CD4-positive, alpha-beta T cell (primary cell): ENCODE measurements at regions not wholly inside any gene's neighbourhood (a gene's known extent, or its start where the extent isn't known, plus 50 kb on each side); places are given as distances from the start of the nearest gene placed in this dataset.

Source experiments
- ATAC-seq: fragments of 200-7000 bp; cut with Tn5 transposase; one replicate; pipeline ENCODE4 v1.10.0; 2022; ENCODE audit warnings: mild to moderate bottlenecking; ENCODE audit not compliant: poor library complexity
- CTCF ChIA-PET: fragments of 350-600 bp; sonication (Branson Sonifier 250); formaldehyde crosslinking; loops from one replicate; lab custom pipeline; 2021; ENCODE audit warnings: antibody characterized with exemption, inconsistent platforms; lab: Charles Lee
- POLR2A ChIA-PET: fragments of 350-600 bp; sonication (Branson Sonifier 250); formaldehyde crosslinking; loops from one replicate; lab custom pipeline; 2021; ENCODE audit warnings: antibody characterized with exemption, inconsistent platforms; lab: Charles Lee
- DNase-seq, 14 experiments: peaks; one replicate each; pipeline ENCODE4 v3.0.0-alpha.2; 2013 to 2020; ENCODE audit warnings: mixed read lengths in 2 of 14
- H3K27ac ChIP-seq, 2 donors: one replicate each; pipeline versions ENCODE4 v1.5.1 to v1.7.0; 2013; ENCODE audit warnings: low read length in 2 of 2, low read depth in 1 of 2, mild to moderate bottlenecking in 1 of 2
- H3K27me3 ChIP-seq, 2 experiments: 1 replicate in 1 of 2; 2 replicates in 1 of 2; pipeline versions ENCODE4 v1.6.1 to v1.7.0; 2013; ENCODE audit warnings: low read length in 2 of 2, control low read depth in 1 of 2, mild to moderate bottlenecking in 1 of 2, moderate library complexity in 1 of 2; ENCODE audit not compliant: insufficient read depth in 2 of 2, control insufficient read depth in 1 of 2
- H3K36me3 ChIP-seq: one replicate; pipeline ENCODE4 v1.6.1; 2013; ENCODE audit warnings: low read length, control low read depth; ENCODE audit not compliant: insufficient read depth
- H3K4me1 ChIP-seq: one replicate; pipeline ENCODE4 v1.6.1; 2013; ENCODE audit warnings: low read length, control low read depth; ENCODE audit not compliant: insufficient read depth
- H3K4me3 ChIP-seq: one replicate; pipeline ENCODE4 v1.5.1; 2013; ENCODE audit warnings: mild to moderate bottlenecking, low read length, moderate library complexity
- H3K9me3 ChIP-seq, 2 experiments: 1 replicate in 1 of 2; 2 replicates in 1 of 2; pipeline versions ENCODE4 v1.6.1 to v1.7.0; 2013; ENCODE audit warnings: low read length in 2 of 2, mild to moderate bottlenecking in 2 of 2, control low read depth in 1 of 2, moderate library complexity in 1 of 2; ENCODE audit not compliant: control insufficient read depth in 1 of 2, insufficient read depth in 1 of 2
- H3K27ac Mint-ChIP-seq: one replicate; pipeline ENCODE4 v1.8.0; 2020; ENCODE audit warnings: mixed read lengths
- H3K27me3 Mint-ChIP-seq: one replicate; pipeline ENCODE4 v1.8.0; 2021; ENCODE audit warnings: mixed read lengths
- H3K36me3 Mint-ChIP-seq: one replicate; pipeline ENCODE4 v1.8.0; 2021; ENCODE audit warnings: low read depth, mixed read lengths
- H3K4me1 Mint-ChIP-seq: one replicate; pipeline ENCODE4 v1.8.0; 2021; ENCODE audit warnings: low read depth, mixed read lengths
- H3K4me3 Mint-ChIP-seq: one replicate; pipeline ENCODE4 v1.8.0; 2020; ENCODE audit warnings: mild to moderate bottlenecking, mixed read lengths
- H3K9me3 Mint-ChIP-seq: one replicate; pipeline ENCODE4 v1.8.0; 2020; ENCODE audit warnings: mixed read lengths
- intact Hi-C, 2 experiments: fragments of 100-400 bp; cut with DNase I in 1 of 2; cut with micrococcal nuclease in 1 of 2; formaldehyde crosslinking; loops; one replicate each; pipeline versions ENCODE4 v1.15.1 to v1.9.0; 2023 to 2025; cut with DNase I, micrococcal nuclease
- TF ChIP-seq, protein P1 (sequence below): fragments of 200-600 bp; IDR thresholded peaks from one replicate; pipeline ENCODE4 v1.8.0; 2022; ENCODE audit warnings: antibody characterized with exemption, mild to moderate bottlenecking

DNA sequence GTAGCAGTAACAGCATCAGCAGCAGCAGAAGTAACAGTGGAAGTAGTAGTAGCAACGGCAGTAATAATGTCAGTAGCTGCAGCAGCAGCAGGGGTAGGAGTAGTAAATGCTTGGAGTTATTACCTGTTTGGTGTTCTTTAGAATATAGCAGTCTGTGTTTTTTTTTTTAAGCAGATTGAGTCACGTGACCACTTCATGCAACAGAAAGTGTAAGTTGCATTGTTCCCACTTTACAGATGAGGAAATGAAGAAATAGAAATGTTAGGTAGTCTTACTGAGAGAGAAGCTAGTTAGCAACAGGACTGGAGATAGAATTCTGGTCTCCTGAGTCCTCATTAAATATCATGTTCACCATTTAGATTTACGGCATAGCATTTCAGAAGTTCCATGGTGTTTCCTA lies 358.2 kb downstream of the HAPSTR1 start:
- no peak overlapping the region for H3K4me3 Mint-ChIP-seq
- DNase-seq (no peak), ATAC-seq (no peak)
- peaks cover 34% of the 10 kb centered on the region for H3K9me3 Mint-ChIP-seq
- no peaks in the 10 kb centered on the region for H3K4me1 Mint-ChIP-seq
- peaks cover 7 to 10% of the 10 kb centered on the region in 2 experiments for H3K9me3 ChIP-seq
- intact Hi-C loops: no loop called here
- no peaks in the 10 kb centered on the region for H3K36me3 Mint-ChIP-seq
- no peaks in the 10 kb centered on the region for H3K36me3 ChIP-seq
- H3K27me3 Mint-ChIP-seq: no peaks in the 10 kb centered on the region
- no peaks in the 10 kb centered on the region for H3K4me1 ChIP-seq
- H3K27ac ChIP-seq: no peak overlapping the region
- ChIA-PET POLR2A (no interaction called here), CTCF (no interaction called here)
- TF ChIP-seq, protein P1, sequence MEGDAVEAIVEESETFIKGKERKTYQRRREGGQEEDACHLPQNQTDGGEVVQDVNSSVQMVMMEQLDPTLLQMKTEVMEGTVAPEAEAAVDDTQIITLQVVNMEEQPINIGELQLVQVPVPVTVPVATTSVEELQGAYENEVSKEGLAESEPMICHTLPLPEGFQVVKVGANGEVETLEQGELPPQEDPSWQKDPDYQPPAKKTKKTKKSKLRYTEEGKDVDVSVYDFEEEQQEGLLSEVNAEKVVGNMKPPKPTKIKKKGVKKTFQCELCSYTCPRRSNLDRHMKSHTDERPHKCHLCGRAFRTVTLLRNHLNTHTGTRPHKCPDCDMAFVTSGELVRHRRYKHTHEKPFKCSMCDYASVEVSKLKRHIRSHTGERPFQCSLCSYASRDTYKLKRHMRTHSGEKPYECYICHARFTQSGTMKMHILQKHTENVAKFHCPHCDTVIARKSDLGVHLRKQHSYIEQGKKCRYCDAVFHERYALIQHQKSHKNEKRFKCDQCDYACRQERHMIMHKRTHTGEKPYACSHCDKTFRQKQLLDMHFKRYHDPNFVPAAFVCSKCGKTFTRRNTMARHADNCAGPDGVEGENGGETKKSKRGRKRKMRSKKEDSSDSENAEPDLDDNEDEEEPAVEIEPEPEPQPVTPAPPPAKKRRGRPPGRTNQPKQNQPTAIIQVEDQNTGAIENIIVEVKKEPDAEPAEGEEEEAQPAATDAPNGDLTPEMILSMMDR: no peak
- no peak overlapping the region for H3K4me3 ChIP-seq
- H3K27me3 ChIP-seq: no peaks in the 10 kb centered on the region
- H3K27ac Mint-ChIP-seq: no peak overlapping the region

DNA sequence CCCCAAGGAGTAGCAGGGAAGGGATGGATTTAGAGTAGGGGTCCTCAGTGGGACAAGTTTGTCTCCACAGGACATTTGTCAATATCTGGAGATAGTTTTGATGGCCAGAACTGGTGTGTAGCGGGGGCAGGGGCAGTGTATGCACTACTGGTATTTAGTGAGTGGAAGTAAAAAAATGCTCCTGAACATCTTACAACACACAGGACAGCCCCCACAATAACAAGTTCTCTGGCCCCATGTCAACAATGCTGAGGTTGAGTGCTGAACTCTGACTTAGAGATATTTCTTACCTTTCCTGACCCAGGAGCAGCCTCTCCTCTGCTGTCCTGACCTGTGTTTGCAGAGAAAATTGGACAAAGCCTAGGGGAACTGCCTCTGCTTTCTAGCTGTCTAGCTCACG lies 365.8 kb downstream of the HAPSTR1 start:
- H3K36me3 ChIP-seq: no peaks in the 10 kb centered on the region
- H3K4me1 ChIP-seq: no peaks in the 10 kb centered on the region
- ChIA-PET CTCF (no interaction called here), POLR2A (no interaction called here)
- Mint-ChIP-seq H3K27ac (no peak overlapping the region), H3K4me1 (no peaks in the 10 kb centered on the region), H3K36me3 (no peaks in the 10 kb centered on the region), H3K9me3 (peaks cover 19% of the 10 kb centered on the region), H3K4me3 (no peak overlapping the region), H3K27me3 (no peaks in the 10 kb centered on the region)
- ATAC-seq: no peak
- no peaks in the 10 kb centered on the region for H3K9me3 ChIP-seq
- TF ChIP-seq, protein P1: no peak
- H3K27me3 ChIP-seq: peaks cover 0 to 3% of the 10 kb centered on the region in 2 experiments
- H3K4me3 ChIP-seq: no peak overlapping the region
- intact Hi-C loops: no loop called here
- DNase-seq: no peak
- no peak overlapping the region for H3K27ac ChIP-seq

- no peak overlapping the region for H3K27ac Mint-ChIP-seq
- no peak overlapping the region for H3K4me3 Mint-ChIP-seq
- no peaks in the 10 kb centered on the region for H3K36me3 ChIP-seq
- POLR2A ChIA-PET: no interaction called here
- H3K9me3 Mint-ChIP-seq: peaks cover 15% of the 10 kb centered on the region
- peaks cover 0 to 3% of the 10 kb centered on the region in 2 experiments for H3K27me3 ChIP-seq
- ATAC-seq: no peak
- H3K36me3 Mint-ChIP-seq: no peaks in the 10 kb centered on the region
- no peak for DNase-seq
- intact Hi-C loops: no loop called here
- CTCF ChIA-PET: interaction anchor here (0.8 kb wide), 1 partner anchor 13 kb away, joined by 3 read pairs; no protein-coding TSS in a partner anchor
- H3K27ac ChIP-seq: no peak overlapping the region
- no peaks in the 10 kb centered on the region for H3K4me1 Mint-ChIP-seq
- no peaks in the 10 kb centered on the region for H3K4me1 ChIP-seq
- no peaks in the 10 kb centered on the region for H3K27me3 Mint-ChIP-seq
- H3K4me3 ChIP-seq: no peak overlapping the region
- no peaks in the 10 kb centered on the region for H3K9me3 ChIP-seq
- TF ChIP-seq, protein P1: no peak
Observed at GRCh38 chr16:9458816-9459215, 367.4 kb downstream of the HAPSTR1 start.
